ENCODE measurements at regions not wholly inside any gene's neighbourhood (a gene's known extent, or its start where the extent isn't known, plus 50 kb on each side); places are given as distances from the start of the nearest gene placed in this dataset.

DNA sequence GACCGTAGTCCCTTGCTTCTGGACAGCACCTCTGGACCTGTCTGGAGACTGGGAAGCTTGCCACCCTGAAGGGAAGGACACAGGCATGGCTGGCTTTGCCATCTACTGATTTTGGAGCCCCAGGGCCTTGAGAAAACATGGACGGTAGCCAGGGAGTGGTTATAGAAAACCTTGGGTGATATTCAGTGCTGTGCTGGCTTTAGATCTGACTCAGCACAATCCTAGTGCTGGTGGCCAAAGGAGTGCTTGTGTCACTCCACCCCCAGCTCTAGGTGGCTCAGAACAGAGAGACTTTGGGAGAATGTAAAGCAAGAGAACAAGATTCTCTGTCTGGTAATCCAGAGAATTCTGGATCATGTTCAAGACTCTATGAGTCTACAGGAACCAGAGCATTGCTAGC is 214.5 kb upstream of the IGF1 start:
- TF ChIP-seq, protein P1, sequence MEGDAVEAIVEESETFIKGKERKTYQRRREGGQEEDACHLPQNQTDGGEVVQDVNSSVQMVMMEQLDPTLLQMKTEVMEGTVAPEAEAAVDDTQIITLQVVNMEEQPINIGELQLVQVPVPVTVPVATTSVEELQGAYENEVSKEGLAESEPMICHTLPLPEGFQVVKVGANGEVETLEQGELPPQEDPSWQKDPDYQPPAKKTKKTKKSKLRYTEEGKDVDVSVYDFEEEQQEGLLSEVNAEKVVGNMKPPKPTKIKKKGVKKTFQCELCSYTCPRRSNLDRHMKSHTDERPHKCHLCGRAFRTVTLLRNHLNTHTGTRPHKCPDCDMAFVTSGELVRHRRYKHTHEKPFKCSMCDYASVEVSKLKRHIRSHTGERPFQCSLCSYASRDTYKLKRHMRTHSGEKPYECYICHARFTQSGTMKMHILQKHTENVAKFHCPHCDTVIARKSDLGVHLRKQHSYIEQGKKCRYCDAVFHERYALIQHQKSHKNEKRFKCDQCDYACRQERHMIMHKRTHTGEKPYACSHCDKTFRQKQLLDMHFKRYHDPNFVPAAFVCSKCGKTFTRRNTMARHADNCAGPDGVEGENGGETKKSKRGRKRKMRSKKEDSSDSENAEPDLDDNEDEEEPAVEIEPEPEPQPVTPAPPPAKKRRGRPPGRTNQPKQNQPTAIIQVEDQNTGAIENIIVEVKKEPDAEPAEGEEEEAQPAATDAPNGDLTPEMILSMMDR (IDR thresholded peaks at IDR 0.05 in 8 of 11, conservative IDR thresholded peaks at IDR 0.05 in 3 of 11) = no peak
- TF ChIP-seq POLR2AphosphoS5 (IDR thresholded peaks at IDR 0.05) (no peak), POLR2A (IDR thresholded peaks at IDR 0.05) (no peak)
